Dermis microvascular lymphatic vessel endothelial cell (primary cell): ENCODE measurements at regions not wholly inside any gene's neighbourhood (a gene's known extent, or its start where the extent isn't known, plus 50 kb on each side); places are given as distances from the start of the nearest gene placed in this dataset.

ENCODE experiments used
- DNase-seq, 2 donors: peaks; one replicate each; pipeline versions ENCODE4 v3.0.0 to v3.0.0-alpha.2; 2010; ENCODE audit warnings: low read depth in 2 of 2

DNA sequence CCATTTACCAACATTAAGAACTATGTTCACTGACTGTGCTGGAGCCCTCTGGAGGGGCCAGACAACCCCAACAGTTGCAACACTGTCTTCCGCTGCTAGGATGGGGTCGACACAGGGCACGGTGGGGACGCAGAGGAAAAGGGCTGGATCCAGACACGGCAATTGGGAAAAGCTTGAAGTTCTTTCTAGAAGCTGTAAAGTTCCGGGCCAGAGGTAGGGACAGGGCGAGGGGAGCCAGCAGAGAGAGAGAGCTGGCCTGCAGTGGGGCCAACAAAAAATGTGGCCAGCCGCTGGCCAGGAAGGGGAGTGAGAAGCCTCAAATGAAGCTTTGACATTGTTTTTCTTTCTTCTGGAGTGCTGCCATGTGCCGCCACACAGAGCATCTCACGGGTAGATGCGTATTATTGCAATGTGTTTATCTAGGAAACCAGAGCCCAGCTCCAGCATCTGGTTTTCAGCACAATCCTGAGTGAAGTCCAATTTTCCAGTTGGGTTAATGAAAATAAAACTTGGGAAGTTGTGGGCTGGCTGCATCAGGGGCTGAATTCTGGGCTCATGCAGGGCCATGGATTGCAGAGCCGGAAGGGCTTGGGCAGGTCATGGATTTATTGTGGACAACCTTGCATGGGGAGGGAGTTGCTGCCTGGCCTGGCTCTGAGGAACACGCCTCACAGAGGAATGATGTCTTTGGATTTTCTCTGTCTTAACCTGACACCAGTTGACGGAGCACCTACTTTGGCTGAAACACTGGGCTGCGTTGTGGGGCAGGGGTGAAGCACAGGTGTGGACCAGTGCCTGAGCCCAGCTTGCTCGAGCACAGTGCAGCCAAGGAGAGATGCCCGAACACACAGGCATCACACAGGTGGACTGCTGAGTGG is 67.6 kb upstream of the AMPD3 start:
- peak; percentile 55 to 72 for DNase-seq

DNA sequence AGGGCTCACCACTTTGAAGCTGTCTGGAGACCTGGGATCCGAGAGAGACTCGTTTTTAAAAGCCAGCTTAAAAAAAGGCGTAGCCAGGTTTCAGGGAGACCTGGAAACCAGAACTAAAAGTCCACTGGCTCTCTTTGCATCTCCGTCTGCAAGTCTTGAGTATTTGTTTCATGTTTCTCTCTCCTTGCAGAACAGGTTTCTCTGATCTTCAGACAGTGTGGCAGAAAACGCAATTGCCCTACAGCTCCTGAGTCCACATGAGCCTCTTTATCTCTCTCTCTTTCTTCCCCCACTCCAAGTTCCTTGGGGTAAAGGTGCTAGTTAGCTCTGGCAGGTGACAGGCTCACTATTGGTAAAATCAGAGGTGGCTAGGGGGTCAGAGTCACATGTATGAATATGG is 67.0 kb upstream of the AMPD3 start:
- no peak for DNase-seq

DNA sequence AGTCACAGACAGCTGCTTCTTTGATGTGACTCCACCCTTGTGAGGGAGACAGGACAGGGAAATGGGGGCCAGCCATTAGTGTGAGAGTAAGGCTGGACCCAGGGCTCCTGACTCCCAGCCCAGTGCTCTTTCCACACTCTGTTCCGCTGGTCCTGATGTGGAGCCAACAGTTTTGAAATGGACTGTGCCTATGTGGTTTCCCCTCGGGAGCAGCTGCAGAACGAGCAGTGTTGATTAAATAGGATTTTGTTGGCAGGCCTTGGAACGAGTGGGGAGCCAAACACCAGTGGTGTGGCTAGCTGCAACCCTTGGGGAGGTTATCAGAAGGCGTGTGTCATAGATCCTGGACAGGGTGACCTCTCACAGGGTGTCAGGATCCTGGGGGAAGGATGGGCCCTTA is 66.5 kb upstream of the AMPD3 start:
- no peak for DNase-seq

DNA sequence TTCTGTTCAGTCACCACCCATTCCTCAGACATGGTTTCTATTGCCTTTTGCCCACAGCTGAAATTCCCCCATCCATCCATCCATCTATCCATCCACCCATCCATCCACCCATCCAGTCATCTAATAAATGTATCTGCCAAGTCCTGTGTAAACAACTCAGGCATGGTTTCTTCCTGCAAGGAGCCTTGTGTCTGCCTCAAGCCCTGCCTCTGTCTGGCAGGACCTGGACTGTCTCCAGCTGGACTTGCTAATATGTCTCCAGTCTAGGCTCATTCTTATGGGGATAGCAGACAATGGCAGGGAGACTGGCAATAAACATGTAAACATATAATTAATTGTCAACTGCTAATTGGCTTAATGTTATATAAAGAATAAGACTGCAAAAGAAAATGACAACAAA is 64.7 kb upstream of the AMPD3 start:
- peak in 1 of 2 donors; percentile 62 for DNase-seq

DNA sequence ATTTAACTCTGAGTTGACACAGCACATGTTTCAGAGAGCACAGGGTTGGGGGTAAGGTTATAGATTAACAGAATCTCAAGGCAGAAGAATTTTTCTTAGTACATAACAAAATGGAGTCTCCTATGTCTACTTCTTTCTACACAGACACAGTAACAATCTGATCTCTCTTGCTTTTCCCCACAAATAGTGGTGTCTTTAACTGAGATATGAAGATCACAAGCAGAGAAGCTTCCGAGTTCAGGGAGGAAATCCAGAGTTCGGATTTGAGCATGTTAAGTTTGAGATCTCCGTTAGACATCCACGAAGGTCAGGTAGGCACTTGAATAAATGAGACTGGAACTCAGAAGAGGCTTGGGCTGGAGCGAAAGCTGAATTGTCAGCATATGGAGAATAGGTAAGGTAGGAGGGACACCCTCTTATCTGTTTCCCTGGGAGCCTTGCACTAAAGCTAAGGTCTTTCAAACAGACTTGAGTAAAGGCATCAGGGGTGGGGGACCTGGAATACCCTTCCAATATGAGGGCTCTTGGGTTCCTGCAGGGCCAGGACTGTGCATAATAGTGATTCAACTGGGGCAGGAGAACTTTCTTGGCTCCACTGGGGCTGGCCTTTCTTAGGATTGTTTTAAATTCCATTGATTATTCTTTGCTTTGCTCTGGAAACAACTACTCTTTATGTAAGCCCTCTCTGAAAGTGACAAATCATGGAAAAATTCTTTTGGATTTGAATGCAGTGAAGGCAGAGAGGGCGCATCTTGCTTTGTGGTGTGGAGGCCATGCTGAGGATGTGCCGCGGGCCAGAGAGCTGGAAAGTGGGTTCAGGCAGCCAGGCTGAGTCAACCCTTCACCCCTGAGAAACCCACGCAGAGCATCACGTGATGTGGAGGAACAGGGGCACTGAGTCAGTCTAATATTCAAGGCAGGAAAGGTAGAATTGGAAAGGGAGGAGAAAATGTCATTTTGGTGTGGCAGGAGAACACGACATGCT is 62.7 kb upstream of the AMPD3 start:
- no peak for DNase-seq

DNA sequence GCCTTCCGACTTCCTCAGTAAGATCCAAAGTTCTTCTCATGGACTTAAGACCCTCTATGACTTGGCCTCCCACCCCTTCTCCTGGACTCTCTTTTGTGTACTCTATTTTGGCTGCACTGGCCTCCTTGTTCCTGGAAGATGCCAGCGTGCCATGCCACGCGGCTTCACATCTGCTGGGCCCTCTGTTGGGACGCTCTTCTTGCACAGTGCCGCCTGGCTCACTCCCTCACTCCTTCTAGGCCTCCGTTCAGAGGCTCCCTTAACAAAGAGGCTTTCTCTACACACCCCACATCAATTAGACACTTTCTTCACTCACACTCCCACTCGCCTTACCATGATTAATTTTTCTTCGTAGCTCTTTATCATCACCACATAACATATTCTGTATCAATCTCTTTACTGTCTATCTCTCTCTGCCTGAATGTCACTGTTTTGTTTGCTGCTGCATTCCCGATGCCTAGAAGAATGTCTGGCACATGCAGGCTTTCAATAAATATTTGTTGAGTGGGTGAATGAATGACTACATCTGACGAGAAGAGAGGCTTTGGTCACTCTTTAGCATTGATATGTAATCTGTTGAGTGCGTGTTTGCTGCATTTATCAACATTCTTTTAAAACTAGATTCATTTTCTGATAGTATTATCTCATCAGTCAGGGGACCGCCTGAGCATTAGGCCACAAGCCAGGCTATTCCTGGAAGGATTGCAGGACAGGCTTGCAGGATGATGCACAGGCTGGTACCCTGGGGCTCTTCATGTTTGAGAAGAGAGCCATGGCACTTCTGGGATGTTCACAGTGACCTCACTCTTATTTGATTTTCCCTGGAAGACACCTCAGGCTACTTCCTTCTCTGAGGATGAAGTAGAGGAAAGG is 60.6 kb upstream of the AMPD3 start:
- DNase-seq: no peak

DNA sequence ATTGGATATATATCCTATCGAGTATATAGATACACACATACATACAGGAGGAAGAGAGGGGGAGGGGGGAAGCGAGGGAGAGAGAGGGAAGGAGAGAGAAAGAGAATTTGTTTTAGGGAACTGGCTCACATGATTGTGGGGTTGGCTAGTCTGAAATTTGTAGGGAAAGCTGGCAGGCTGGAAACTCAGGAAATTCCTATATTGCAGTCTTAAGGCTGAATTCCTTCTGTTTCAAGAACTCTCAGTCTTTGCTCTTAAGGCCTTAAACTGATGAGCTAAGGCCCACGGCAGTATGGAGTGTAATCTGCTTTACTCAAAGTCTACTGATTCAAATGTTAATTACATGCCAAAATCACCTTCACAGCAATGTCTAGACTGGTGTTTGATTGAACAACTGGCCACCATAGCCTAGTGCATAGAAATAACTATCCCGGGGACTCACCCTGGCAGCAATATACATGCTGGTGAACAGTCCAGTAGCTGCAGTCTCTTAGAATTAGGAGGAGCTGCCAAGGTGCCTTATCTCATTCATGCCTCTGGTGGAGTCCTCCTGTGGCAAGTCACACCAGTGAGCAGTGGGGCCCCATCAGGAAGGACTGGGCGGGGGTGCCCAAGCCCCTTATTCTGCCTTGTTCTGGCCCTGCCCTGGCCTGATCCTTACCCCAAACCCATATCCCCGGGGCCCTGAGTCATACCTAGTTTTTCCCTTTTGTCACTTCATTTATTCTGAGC is 59.7 kb upstream of the AMPD3 start:
- no peak for DNase-seq

DNA sequence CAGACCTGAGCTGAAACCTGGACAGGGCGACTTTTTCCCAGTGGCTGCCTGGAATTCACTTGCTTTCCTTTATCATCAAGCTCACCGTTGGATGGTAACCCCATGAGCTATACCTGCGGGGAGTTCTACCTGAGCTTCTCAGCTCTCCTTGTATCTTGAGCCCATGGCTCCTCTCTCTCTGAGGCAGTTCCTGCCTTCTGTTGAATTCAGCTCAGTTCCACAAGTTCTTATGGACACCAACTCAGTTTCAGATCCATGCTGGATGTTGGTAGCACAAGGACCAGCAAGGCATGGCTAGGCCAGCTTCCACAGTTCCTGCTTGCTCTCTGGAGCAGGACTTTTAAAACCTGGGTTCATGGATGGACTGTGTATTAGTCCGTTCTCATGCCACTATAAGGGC is 58.3 kb upstream of the AMPD3 start:
- no peak for DNase-seq

DNA sequence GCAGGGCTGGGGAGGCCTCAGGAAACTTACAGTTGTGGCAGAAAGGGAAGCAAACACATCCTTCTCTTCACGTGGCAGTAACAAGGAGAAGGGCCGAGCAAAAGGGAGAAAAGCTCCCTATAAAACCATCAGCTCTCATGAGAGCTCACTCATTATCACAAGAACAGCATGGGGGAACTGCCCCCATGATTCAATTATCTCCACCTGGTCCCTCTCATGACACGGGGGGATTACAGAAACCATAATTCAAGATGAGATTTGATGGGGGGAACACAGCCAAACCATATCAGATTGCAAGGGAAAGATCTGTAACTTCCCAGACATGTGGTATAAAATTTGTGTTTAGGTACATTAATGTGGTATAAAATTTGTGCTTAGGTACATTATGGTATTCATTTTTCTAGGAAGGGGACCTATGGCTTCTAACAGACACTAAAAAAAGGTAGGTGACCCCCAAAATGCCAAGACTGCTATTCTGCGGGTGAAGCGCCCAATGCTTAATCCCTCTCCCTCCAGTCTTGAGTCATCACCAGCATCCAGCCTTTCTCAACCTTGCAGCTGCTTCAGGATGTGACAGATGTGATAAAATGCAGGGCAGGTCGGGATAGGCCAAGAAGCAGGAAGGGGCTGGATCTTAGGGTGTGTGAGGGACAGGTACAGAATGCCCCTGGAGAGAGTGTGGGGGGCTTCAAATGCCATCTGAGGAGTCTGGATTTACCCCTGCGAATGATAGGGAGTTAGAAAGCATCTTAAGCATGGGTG is 57.7 kb upstream of the AMPD3 start:
- DNase-seq: no peak

DNA sequence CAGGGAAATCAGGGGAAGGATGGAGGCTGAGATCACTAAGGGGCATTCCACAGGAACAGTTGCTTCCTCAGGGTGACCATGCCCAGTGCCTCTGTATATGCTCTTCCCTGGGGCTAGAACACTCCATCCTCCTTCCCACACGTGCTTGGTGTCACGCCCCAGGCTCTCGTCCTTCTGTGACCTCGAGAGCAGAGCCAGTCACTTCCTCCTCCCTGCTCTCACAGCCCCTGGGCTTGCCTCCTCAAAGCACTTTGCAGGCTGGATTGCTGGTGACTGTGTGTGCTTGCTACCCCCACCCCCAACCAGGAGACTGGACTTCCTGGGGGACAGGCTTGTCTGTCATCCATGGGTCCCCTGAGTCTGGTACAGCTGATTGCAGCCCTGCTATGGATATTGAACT is 56.5 kb upstream of the AMPD3 start:
- DNase-seq: no peak

DNA sequence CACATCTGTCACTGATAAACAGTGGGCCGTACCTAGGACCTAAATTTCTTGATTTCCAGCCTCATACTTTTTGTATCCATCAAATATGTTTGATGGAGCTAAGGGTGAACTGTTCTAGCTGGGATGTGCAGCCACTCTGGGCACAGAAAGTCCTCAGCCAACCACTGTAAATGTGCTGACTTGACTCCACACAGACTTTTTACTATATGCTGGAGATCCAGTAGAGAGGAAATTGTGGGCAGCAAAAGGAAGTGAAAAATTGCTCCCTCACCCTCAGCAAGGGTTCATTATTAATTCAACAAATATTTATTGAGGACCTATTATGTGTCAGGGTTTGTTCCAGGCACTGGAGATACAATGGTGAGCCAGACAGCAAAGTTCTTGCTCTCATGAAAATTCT is 54.2 kb upstream of the AMPD3 start:
- no peak for DNase-seq

DNA sequence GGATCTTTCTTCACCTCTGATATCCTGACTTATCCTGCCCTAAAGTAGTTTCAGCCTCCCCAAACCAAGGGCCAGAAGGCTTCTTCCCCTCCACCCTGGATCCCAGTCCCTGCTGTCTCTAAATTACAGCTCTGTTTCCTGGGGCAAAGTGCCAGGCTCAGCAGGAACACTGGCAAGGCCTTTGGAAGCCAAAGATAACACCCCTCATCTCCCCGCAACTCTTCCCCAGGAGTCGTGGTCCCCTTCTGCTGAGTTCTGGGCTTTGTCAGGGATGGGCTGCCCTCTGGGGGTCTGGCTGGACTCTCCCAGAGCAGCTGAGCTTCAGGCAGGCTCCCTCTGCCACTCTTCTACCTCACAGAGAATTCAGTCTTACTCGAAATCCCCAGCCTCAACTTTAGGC is 53.8 kb upstream of the AMPD3 start:
- DNase-seq: no peak

DNA sequence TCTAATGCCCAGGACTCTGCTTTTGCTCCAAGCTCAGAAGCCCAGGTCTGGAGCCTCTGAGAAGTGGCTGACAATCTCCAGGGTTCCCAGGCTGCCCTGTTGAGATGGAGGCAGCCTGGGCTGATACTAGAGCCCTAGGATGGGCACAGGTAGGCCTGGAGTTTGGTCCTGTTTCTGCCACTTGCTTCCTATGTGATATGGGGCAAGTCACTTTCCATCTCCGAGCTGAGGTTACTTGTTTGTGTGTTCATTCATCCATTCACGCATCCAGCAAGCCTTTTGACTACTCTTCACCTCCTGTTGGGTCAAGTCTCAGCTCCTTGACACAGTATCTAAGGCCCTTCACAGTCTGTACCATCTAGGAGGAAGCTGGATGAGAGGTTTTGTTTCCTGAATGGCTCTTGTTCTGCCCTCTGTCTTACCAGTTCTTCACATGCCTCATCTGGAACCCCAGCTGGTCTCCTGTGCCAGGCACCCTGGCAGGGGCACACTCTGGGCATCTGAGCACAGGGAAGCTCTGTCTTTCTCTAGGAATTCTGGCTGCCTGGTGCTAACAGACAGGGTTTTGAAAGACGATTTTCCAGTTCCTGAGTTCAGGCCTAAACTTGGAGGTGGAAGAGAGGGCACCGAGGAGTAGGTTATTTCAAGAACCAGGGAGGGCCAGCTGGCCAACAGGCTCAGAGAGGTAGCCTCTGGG is 53.2 kb upstream of the AMPD3 start:
- no peak for DNase-seq
